HepG2 (cell line): ENCODE measurements at regions not wholly inside any gene's neighbourhood (a gene's known extent, or its start where the extent isn't known, plus 50 kb on each side); places are given as distances from the start of the nearest gene placed in this dataset.

Source experiments
- ATAC-seq: fragments of 200-7000 bp; cut with Tn5 transposase; 3 replicates; pipeline ENCODE4 v1.9.1; 2020; ENCODE audit warnings: mild to moderate bottlenecking, moderate library complexity
- BruUV-seq: library from RNA; stranded (reverse); fragments of 400-500 nt; replicated peaks from 2 replicates; lab custom pipeline; 2021; lab: Mats Ljungman, UMichigan
- CTCF ChIA-PET: fragments of 300-600 bp; formaldehyde crosslinking; extraction: SDS; loops from one replicate; lab custom pipeline; 2021; ENCODE audit warnings: low total read pairs, inconsistent platforms, low intra/inter-chr PET ratio; lab: Yijun Ruan, JAX
- POLR2A ChIA-PET: fragments of 350-600 bp; sonication (Branson Sonifier 250); formaldehyde crosslinking; loops from one replicate; lab custom pipeline; 2020; ENCODE audit warnings: antibody characterized with exemption, inconsistent platforms; lab: Yijun Ruan, JAX
- DNase-seq: peaks from one replicate; pipeline ENCODE4 v3.0.0-alpha.2; 2015; ENCODE audit warnings: low spot score
- FAIRE-seq: peaks from 3 replicates; lab custom pipeline; 2011; peaks lifted over from hg19 to GRCh38; lab: Jason Lieb, UNC
- H2AFZ ChIP-seq: one replicate; pipeline ENCODE4 v1.6.1; 2011; ENCODE audit warnings: low read length, inconsistent platforms
- H3K27ac ChIP-seq: fragments of 300-600 bp; 3 replicates; pipeline ENCODE4 v1.8.0; 2011; ENCODE audit warnings: mixed run types, mild to moderate bottlenecking, mixed read lengths, low read length, inconsistent platforms; ENCODE audit not compliant: insufficient read depth; ENCODE audit errors: extremely low read length
- H3K27me3 ChIP-seq, 2 experiments: fragments of 200-600 bp in 1 of 2; 2 replicates in 1 of 2; 3 replicates in 1 of 2; pipeline versions ENCODE4 v1.6.0 to v1.8.0; 2011; ENCODE audit warnings: low read length in 2 of 2, mild to moderate bottlenecking in 2 of 2, moderate library complexity in 2 of 2, inconsistent platforms in 1 of 2; ENCODE audit not compliant: insufficient read depth in 2 of 2, control insufficient read depth in 1 of 2
- H3K36me3 ChIP-seq, 2 experiments: fragments of 200-600 bp in 1 of 2; replicated peaks in 1 of 2; 2 replicates in 1 of 2; 3 replicates in 1 of 2; pipeline versions ENCODE4 v1.5.1 to v1.8.0; 2011; ENCODE audit warnings: low read length in 2 of 2, inconsistent platforms in 1 of 2; ENCODE audit not compliant: insufficient read depth in 2 of 2, control insufficient read depth in 1 of 2
- H3K4me1 ChIP-seq: 2 replicates; pipeline ENCODE4 v1.5.1; 2012; ENCODE audit warnings: low read length, inconsistent platforms; ENCODE audit not compliant: insufficient read depth
- H3K4me2 ChIP-seq: 2 replicates; pipeline ENCODE4 v1.6.0; 2011; ENCODE audit warnings: low read depth, low read length, inconsistent platforms
- H3K4me3 ChIP-seq, 3 experiments: fragments of 200-600 bp in 1 of 3; sonication (generic), shearing (Covaris generic) in 1 of 3; replicated peaks in 1 of 3; 2 replicates each; pipeline ENCODE4 v1.5.1; 2011 to 2016; ENCODE audit warnings: low read length in 3 of 3, inconsistent platforms in 2 of 3, low read depth in 2 of 3, mild to moderate bottlenecking in 2 of 3, control low read depth in 1 of 3, mixed read lengths in 1 of 3; ENCODE audit not compliant: insufficient read depth in 1 of 3
- H3K79me2 ChIP-seq: one replicate; pipeline ENCODE4 v1.6.1; 2011; ENCODE audit warnings: low read length, inconsistent platforms; ENCODE audit not compliant: insufficient read depth
- H3K9ac ChIP-seq: 2 replicates; pipeline ENCODE4 v1.6.0; 2011; ENCODE audit warnings: mild to moderate bottlenecking, low read depth, low read length, inconsistent platforms; ENCODE audit not compliant: insufficient read depth
- H3K9me3 ChIP-seq: 2 replicates; pipeline ENCODE4 v1.5.1; 2012; ENCODE audit warnings: mild to moderate bottlenecking, low read length
- H4K20me1 ChIP-seq: 2 replicates; pipeline ENCODE4 v1.6.0; 2011; ENCODE audit warnings: inconsistent platforms, mild to moderate bottlenecking, low read length, moderate library complexity; ENCODE audit not compliant: insufficient read depth
- EHMT2 ChIP-seq: fragments of 200-600 bp; sonication (generic); IDR thresholded peaks from 2 replicates; pipeline ENCODE4 v1.7.0; 2017; ENCODE audit warnings: antibody characterized with exemption, low read depth, low read length, borderline replicate concordance
- GTF3A ChIP-seq: sonication (generic); formaldehyde crosslinking; conservative IDR thresholded peaks from 2 replicates; pipeline ENCODE4 v1.4.0; 2020; ENCODE audit warnings: mild to moderate bottlenecking, missing genetic modification reagents
- IRX3 ChIP-seq: sonication (generic); formaldehyde crosslinking; IDR thresholded peaks from 2 replicates; pipeline ENCODE4 v1.8.1; 2023; ENCODE audit warnings: mild to moderate bottlenecking, low read depth, missing genetic modification reagents, borderline replicate concordance
- JUND ChIP-seq: sonication (generic); formaldehyde crosslinking; IDR thresholded peaks from 2 replicates; pipeline ENCODE4 v1.8.0; 2022; ENCODE audit warnings: mild to moderate bottlenecking, missing genetic modification reagents
- KLF11 ChIP-seq: IDR thresholded peaks from 2 replicates; pipeline ENCODE4 v1.6.1; 2016; ENCODE audit warnings: missing compliant biosample characterization
- KLF6 ChIP-seq: IDR thresholded peaks from 2 replicates; pipeline ENCODE4 v1.8.0; 2016; ENCODE audit warnings: missing biosample characterization, missing genetic modification reagents
- NR2F2 ChIP-seq: IDR thresholded peaks from 2 replicates; pipeline ENCODE4 v1.6.1; 2012; ENCODE audit warnings: low read depth, inconsistent platforms, borderline replicate concordance
- RFXANK ChIP-seq: IDR thresholded peaks from 2 replicates; pipeline ENCODE4 v1.6.1; 2016
- SMAD9 ChIP-seq: sonication (generic); formaldehyde crosslinking; IDR thresholded peaks from 2 replicates; pipeline ENCODE4 v1.5.1; 2020; ENCODE audit warnings: mild to moderate bottlenecking, missing genetic modification reagents
- ZKSCAN5 ChIP-seq: sonication (generic); formaldehyde crosslinking; IDR thresholded peaks from 2 replicates; pipeline ENCODE4 v1.5.1; 2020; ENCODE audit warnings: mild to moderate bottlenecking, missing genetic modification reagents
- ZNF160 ChIP-seq: sonication (generic); formaldehyde crosslinking; IDR thresholded peaks from 2 replicates; pipeline ENCODE4 v1.8.0; 2022; ENCODE audit warnings: mild to moderate bottlenecking, inconsistent platforms, missing genetic modification reagents
- ZNF510 ChIP-seq: sonication (generic); formaldehyde crosslinking; IDR thresholded peaks from 2 replicates; pipeline ENCODE4 v1.4.0; 2020; ENCODE audit warnings: low read depth, mild to moderate bottlenecking, missing genetic modification reagents
- ZNF556 ChIP-seq: sonication (generic); formaldehyde crosslinking; IDR thresholded peaks from 2 replicates; pipeline ENCODE4 v1.4.0; 2020; ENCODE audit warnings: mild to moderate bottlenecking, missing genetic modification reagents, borderline replicate concordance
- WGBS: methylation state at CpG from one replicate; pipeline ENCODE4 v1.1.6; 2017; ENCODE audit warnings: low lambda C conversion rate; 5-methylcytosine and 5-hydroxymethylcytosine counted together
- in situ Hi-C: cut with HindIII; loops from 2 replicates; pipeline ENCODE4 v1.10.0; 2017; ENCODE audit warnings: low pct_unique_long_range_greater_than_20kb; ENCODE audit not compliant: extremely low pct_ligation_motif_present
- intact Hi-C: fragments of 100-400 bp; cut with micrococcal nuclease; formaldehyde crosslinking; loops from one replicate; pipeline ENCODE4 v1.10.0; 2022; ENCODE audit not compliant: unreplicated experiment
- TF ChIP-seq, protein P1 (sequence below): sonication (generic); formaldehyde crosslinking; IDR thresholded peaks from 2 replicates; pipeline ENCODE4 v1.5.0; 2020; ENCODE audit warnings: mild to moderate bottlenecking, low read depth, missing genetic modification reagents, borderline replicate concordance
- TF ChIP-seq, protein P2 (sequence below): IDR thresholded peaks from 2 replicates; pipeline ENCODE4 v1.6.1; 2016; ENCODE audit warnings: missing biosample characterization, missing genetic modification reagents, low read depth
- TF ChIP-seq, protein P3 (sequence below): IDR thresholded peaks from 2 replicates; pipeline ENCODE4 v1.6.1; 2012; ENCODE audit warnings: low read depth, low read length, improper control_type of control experiment

DNA sequence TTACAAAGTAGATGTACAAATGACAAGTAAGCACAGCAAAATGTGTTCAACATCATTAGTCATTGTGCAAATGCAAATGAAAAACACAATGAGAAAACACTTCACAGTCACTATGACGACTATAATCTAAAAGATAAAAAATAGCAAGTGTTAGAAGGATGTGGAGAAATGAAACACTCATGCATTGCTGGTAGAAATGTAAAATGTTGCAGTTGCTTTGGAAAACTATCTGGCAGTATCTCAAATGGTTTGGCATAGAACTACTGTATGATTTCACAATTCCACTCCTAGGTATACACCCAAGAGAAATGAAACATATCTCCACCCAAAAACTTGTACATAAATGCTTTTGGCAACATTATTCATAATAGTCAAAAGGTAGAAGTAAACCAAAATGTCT lies 459.7 kb upstream of the TRAM1L1 start:
- in situ Hi-C loops (no loop called here), intact Hi-C loops (no loop called here)
- no peaks in the 10 kb centered on the region for H3K9me3 ChIP-seq
- no peak overlapping the region for H3K9ac ChIP-seq
- no peaks in the 10 kb centered on the region for H3K36me3 ChIP-seq
- BruUV-seq, result no TSS peak
- H3K79me2 ChIP-seq, result no peaks in the 10 kb centered on the region
- no peak overlapping the region for H3K27ac ChIP-seq
- H3K4me2 ChIP-seq, result no peak overlapping the region
- no peaks in the 10 kb centered on the region for H3K27me3 ChIP-seq
- H3K4me3 ChIP-seq, result no peak overlapping the region
- DNase-seq, result no peak
- H4K20me1 ChIP-seq, result no peaks in the 10 kb centered on the region
- 0% methylated on average over 1 of the region's 1 CpG for WGBS
- H2AFZ ChIP-seq, result no peak overlapping the region
- H3K4me1 ChIP-seq, result no peaks in the 10 kb centered on the region
- POLR2A ChIA-PET, result no interaction called here
- CTCF ChIA-PET, result no interaction called here
- FAIRE-seq, result no peak
- no peak for ATAC-seq
- TF ChIP-seq, protein P1, sequence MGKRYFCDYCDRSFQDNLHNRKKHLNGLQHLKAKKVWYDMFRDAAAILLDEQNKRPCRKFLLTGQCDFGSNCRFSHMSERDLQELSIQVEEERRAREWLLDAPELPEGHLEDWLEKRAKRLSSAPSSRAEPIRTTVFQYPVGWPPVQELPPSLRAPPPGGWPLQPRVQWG (CRISPR knock-in tag), result no peak
- TF ChIP-seq, protein P2, sequence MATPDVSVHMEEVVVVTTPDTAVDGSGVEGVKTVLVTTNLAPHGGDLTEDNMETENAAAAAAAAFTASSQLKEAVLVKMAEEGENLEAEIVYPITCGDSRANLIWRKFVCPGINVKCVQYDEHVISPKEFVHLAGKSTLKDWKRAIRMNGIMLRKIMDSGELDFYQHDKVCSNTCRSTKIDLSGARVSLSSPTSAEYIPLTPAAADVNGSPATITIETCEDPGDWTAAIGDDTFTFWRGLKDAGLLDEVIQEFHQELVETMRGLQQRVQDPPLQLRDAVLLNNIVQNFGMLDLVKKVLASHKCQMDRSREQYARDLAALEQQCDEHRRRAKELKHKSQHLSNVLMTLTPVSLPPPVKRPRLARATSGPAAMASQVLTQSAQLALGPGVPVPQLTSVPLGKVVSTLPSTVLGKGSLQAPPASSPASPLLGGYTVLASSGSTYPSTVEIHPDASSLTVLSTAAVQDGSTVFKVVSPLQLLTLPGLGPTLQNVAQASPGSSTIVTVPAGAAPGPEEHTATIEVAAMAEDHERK (CRISPR knock-in tag), result no peak
- TF ChIP-seq JUND, result no peak
- no peak for TF ChIP-seq ZNF510 (CRISPR knock-in tag)
- TF ChIP-seq RFXANK (CRISPR knock-in tag), result no peak
- no peak for TF ChIP-seq ZKSCAN5 (CRISPR knock-in tag)
- TF ChIP-seq NR2F2, result no peak
- no peak for TF ChIP-seq SMAD9 (CRISPR knock-in tag)
- no peak for TF ChIP-seq ZNF556 (CRISPR knock-in tag)
- TF ChIP-seq KLF11 (CRISPR knock-in tag), result no peak
- no peak for TF ChIP-seq ZNF160 (CRISPR knock-in tag)
- TF ChIP-seq, protein P3, sequence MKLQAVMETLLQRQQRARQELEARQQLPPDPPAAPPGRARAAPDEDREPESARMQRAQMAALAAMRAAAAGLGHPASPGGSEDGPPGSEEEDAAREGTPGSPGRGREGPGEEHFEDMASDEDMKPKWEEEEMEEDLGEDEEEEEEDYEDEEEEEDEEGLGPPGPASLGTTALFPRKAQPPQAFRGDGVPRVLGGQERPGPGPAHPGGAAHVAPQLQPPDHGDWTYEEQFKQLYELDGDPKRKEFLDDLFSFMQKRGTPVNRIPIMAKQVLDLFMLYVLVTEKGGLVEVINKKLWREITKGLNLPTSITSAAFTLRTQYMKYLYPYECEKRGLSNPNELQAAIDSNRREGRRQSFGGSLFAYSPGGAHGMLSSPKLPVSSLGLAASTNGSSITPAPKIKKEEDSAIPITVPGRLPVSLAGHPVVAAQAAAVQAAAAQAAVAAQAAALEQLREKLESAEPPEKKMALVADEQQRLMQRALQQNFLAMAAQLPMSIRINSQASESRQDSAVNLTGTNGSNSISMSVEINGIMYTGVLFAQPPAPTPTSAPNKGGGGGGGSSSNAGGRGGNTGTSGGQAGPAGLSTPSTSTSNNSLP, result no peak
- no peak for TF ChIP-seq GTF3A
- no peak for TF ChIP-seq KLF6 (CRISPR knock-in tag)
- TF ChIP-seq IRX3, result no peak
- TF ChIP-seq EHMT2, result no peak
